Gastrocnemius medialis (tissue), 4 donors: ENCODE measurements at regions not wholly inside any gene's neighbourhood (a gene's known extent, or its start where the extent isn't known, plus 50 kb on each side); places are given as distances from the start of the nearest gene placed in this dataset.

ENCODE experiments used
- CTCF ChIP-seq, 5 experiments: fragments of 450-650 bp in 3 of 5; fragments of 200-600 bp in 2 of 5; sonication (generic) in 2 of 5; IDR thresholded peaks in 4 of 5; conservative IDR thresholded peaks in 1 of 5; 1 replicate in 4 of 5; 2 replicates in 1 of 5; pipeline ENCODE4 v1.5.1; 2016 to 2019; ENCODE audit warnings: antibody characterized with exemption in 5 of 5, mild to moderate bottlenecking in 3 of 5, moderate library complexity in 3 of 5
- POLR2A ChIP-seq, 2 donors: fragments of 450-650 bp; IDR thresholded peaks; one replicate each; pipeline ENCODE4 v1.6.1; 2017; ENCODE audit warnings: antibody characterized with exemption in 2 of 2, mild to moderate bottlenecking in 2 of 2, moderate library complexity in 2 of 2

- TF ChIP-seq CTCF (IDR thresholded peaks at IDR 0.05 in 4 of 5, conservative IDR thresholded peaks at IDR 0.05 in 1 of 5) = no peak
- TF ChIP-seq POLR2A (IDR thresholded peaks at IDR 0.05) = no peak
These were observed 514.2 kb upstream of the ACO1 start for GRCh38 chr9:31870276-31870675.
